Mesothelial cell of epicardium (in vitro differentiated cells): ENCODE measurements at regions not wholly inside any gene's neighbourhood (a gene's known extent, or its start where the extent isn't known, plus 50 kb on each side); places are given as distances from the start of the nearest gene placed in this dataset.

Experiments
- DNase-seq, 2 experiments: peaks; one replicate each; pipeline ENCODE4 v3.0.0; 2021; ENCODE audit warnings: low spot score in 2 of 2; ENCODE audit not compliant: unreplicated experiment in 2 of 2
- H3K27ac Mint-ChIP-seq: 2 replicates; pipeline ENCODE4 v1.8.0; 2021; ENCODE audit warnings: mixed read lengths
- H3K27me3 Mint-ChIP-seq: 2 replicates; pipeline ENCODE4 v1.8.0; 2021; ENCODE audit warnings: low read depth, mixed read lengths
- H3K36me3 Mint-ChIP-seq: 2 replicates; pipeline ENCODE4 v1.8.0; 2021; ENCODE audit warnings: mixed read lengths
- H3K4me1 Mint-ChIP-seq: 2 replicates; pipeline ENCODE4 v1.8.0; 2021; ENCODE audit warnings: mixed read lengths
- H3K4me3 Mint-ChIP-seq: 2 replicates; pipeline ENCODE4 v1.8.0; 2021; ENCODE audit warnings: mild to moderate bottlenecking, moderate library complexity, mixed read lengths
- H3K9me3 Mint-ChIP-seq: 2 replicates; pipeline ENCODE4 v1.8.0; 2021; ENCODE audit warnings: mixed read lengths
- TF ChIP-seq, protein P1 (sequence below): fragments of 200-600 bp; sonication (generic); IDR thresholded peaks from one replicate; pipeline ENCODE4 v1.5.0; 2021; ENCODE audit warnings: antibody characterized with exemption; ENCODE audit not compliant: unreplicated experiment

- H3K9me3 Mint-ChIP-seq = peaks cover 24% of the 10 kb centered on the region
- no peaks in the 10 kb centered on the region for H3K27me3 Mint-ChIP-seq
- H3K4me3 Mint-ChIP-seq = no peak overlapping the region
- no peak for DNase-seq
- no peak overlapping the region for H3K27ac Mint-ChIP-seq
- peaks cover 3% of the 10 kb centered on the region for H3K36me3 Mint-ChIP-seq
- TF ChIP-seq, protein P1, sequence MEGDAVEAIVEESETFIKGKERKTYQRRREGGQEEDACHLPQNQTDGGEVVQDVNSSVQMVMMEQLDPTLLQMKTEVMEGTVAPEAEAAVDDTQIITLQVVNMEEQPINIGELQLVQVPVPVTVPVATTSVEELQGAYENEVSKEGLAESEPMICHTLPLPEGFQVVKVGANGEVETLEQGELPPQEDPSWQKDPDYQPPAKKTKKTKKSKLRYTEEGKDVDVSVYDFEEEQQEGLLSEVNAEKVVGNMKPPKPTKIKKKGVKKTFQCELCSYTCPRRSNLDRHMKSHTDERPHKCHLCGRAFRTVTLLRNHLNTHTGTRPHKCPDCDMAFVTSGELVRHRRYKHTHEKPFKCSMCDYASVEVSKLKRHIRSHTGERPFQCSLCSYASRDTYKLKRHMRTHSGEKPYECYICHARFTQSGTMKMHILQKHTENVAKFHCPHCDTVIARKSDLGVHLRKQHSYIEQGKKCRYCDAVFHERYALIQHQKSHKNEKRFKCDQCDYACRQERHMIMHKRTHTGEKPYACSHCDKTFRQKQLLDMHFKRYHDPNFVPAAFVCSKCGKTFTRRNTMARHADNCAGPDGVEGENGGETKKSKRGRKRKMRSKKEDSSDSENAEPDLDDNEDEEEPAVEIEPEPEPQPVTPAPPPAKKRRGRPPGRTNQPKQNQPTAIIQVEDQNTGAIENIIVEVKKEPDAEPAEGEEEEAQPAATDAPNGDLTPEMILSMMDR = no peak
- H3K4me1 Mint-ChIP-seq = no peaks in the 10 kb centered on the region
Observed at GRCh38 chr1:2939041-2939552, 82.2 kb upstream of the ACTRT2 start.

GRCh38 chr1:2940178-2940577 lies 81.1 kb upstream of the ACTRT2 start:
- DNase-seq = no peak
- Mint-ChIP-seq H3K36me3 (peaks cover 3% of the 10 kb centered on the region), H3K27me3 (no peaks in the 10 kb centered on the region), H3K4me1 (no peaks in the 10 kb centered on the region), H3K27ac (no peak overlapping the region), H3K4me3 (no peak overlapping the region), H3K9me3 (peaks cover 24% of the 10 kb centered on the region)
- TF ChIP-seq, protein P1 = no peak

- Mint-ChIP-seq H3K36me3 (peaks cover 3% of the 10 kb centered on the region), H3K27me3 (no peaks in the 10 kb centered on the region), H3K4me1 (no peaks in the 10 kb centered on the region), H3K27ac (no peak overlapping the region), H3K9me3 (peaks cover 24% of the 10 kb centered on the region), H3K4me3 (no peak overlapping the region)
- TF ChIP-seq, protein P1 = no peak
- DNase-seq = no peak
Observed at GRCh38 chr1:2941040-2941439, 80.2 kb upstream of the ACTRT2 start.

GRCh38 chr1:2941907-2942306 lies 79.4 kb upstream of the ACTRT2 start:
- H3K4me1 Mint-ChIP-seq = no peaks in the 10 kb centered on the region
- no peaks in the 10 kb centered on the region for H3K27me3 Mint-ChIP-seq
- no peak for DNase-seq
- no peak overlapping the region for H3K4me3 Mint-ChIP-seq
- no peak overlapping the region for H3K27ac Mint-ChIP-seq
- H3K9me3 Mint-ChIP-seq = peaks cover 27% of the 10 kb centered on the region
- TF ChIP-seq, protein P1 = no peak
- peaks cover 3% of the 10 kb centered on the region for H3K36me3 Mint-ChIP-seq

DNA sequence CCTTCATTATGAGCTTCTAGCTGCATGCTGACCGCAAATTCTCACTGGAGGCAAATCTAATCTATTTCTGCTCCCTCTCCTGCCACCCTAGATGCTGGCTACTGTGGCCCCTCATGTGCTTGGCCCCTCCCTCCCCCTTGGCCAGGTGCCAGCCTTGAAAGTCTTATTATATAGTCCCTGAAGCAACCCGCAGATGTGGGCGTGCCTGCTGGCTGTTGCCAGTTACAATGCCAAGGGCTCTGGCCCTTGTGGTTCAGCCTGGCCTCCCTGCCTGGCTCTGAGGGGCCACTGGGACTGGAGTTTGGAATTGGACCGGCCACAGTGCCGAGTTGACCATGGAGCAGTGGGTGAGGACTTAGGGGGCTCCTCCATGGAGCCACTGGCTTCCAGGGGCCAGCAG lies 78.9 kb upstream of the ACTRT2 start:
- no peak overlapping the region for H3K4me3 Mint-ChIP-seq
- TF ChIP-seq, protein P1 = no peak
- no peaks in the 10 kb centered on the region for H3K27me3 Mint-ChIP-seq
- H3K36me3 Mint-ChIP-seq = peaks cover 3% of the 10 kb centered on the region
- DNase-seq = no peak
- no peak overlapping the region for H3K27ac Mint-ChIP-seq
- peaks cover 27% of the 10 kb centered on the region for H3K9me3 Mint-ChIP-seq
- no peaks in the 10 kb centered on the region for H3K4me1 Mint-ChIP-seq
